Spinal cord (tissue), 9 donors: ENCODE measurements at regions not wholly inside any gene's neighbourhood (a gene's known extent, or its start where the extent isn't known, plus 50 kb on each side); places are given as distances from the start of the nearest gene placed in this dataset.
"Not testable (repeated sequence)": the region's sequence is repeated elsewhere in the genome, so short reads cannot be mapped to it uniquely, and the experiment has no call there.

Experiments used
- DNase-seq, 6 donors: peaks; one replicate each; pipeline versions ENCODE4 v3.0.0 to v3.0.0-alpha.2; 2013 to 2015; ENCODE audit warnings: low spot score in 6 of 6, low read depth in 4 of 6
- H3K27ac ChIP-seq: one replicate; pipeline ENCODE4 v1.5.1; 2013; ENCODE audit warnings: low read depth, low read length, control low read depth
- H3K27me3 ChIP-seq: one replicate; pipeline ENCODE4 v1.6.1; 2013; ENCODE audit warnings: low read length; ENCODE audit not compliant: control insufficient read depth, insufficient read depth
- H3K36me3 ChIP-seq: one replicate; pipeline ENCODE4 v1.6.1; 2013; ENCODE audit warnings: low read length; ENCODE audit not compliant: control insufficient read depth, insufficient read depth
- H3K4me1 ChIP-seq: one replicate; pipeline ENCODE4 v1.6.1; 2013; ENCODE audit warnings: low read length; ENCODE audit not compliant: control insufficient read depth, insufficient read depth
- H3K4me3 ChIP-seq: one replicate; pipeline ENCODE4 v1.5.1; 2013; ENCODE audit warnings: low read depth, low read length, control low read depth
- H3K9me3 ChIP-seq: one replicate; pipeline ENCODE4 v1.6.1; 2013; ENCODE audit warnings: low read length; ENCODE audit not compliant: control insufficient read depth, insufficient read depth
- WGBS: methylation state at CpG from one replicate; pipeline ENCODE4 v1.1.5; 2013; ENCODE audit warnings: missing lambda C conversion rate; ENCODE audit not compliant: insufficient coverage; 5-methylcytosine and 5-hydroxymethylcytosine counted together
- donor health status: healthy.

DNA sequence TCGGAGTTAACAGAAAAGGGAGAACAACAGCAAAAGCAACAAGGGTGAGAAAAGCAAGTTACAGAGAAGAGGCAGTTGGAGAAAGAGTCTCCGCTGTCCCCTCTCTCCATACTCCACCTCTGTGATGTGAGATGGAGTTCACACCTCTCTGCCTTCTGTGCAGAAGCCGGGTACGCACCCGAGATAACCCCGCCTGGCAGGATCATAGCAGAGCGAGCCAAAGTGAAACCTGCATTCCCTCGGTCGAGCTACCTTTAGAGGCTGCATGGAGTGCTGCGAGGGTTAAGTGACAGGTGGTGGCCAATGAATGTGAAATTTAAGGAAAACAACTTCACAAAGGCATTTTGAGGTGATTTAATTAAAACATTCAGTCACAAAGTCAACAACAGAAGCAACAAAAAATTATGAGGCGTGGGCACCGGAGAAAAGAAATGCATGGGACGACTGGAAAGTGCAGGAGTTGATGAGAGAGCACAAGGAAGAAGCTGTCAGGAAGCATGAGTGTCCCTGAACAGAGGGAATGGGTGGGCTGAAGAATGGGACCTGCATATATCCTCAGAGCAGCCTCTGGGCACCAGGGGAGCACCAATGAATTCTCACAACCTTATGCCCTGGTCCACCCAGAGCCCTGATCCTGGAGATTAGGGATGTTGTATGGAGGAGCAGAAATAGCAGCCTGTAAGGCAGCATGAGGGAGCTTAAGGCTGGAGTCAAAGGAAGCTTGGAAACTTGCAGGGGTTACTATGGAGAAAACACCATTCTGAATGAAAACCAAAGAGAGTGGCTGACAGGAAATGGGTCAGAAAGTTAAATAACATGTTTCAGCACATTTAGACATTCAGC lies 208.3 kb downstream of the EMP1 start:
- Histone ChIP-seq H3K4me1 (peaks cover 15% of the 10 kb centered on the region), H3K27me3 (no peaks in the 10 kb centered on the region), H3K9me3 (no peaks in the 10 kb centered on the region), H3K36me3 (no peaks in the 10 kb centered on the region), H3K4me3 (no peak overlapping the region), H3K27ac (no peak overlapping the region)
- 60% methylated on average over 1 of the region's 13 CpGs for WGBS
- no peak for DNase-seq

DNA sequence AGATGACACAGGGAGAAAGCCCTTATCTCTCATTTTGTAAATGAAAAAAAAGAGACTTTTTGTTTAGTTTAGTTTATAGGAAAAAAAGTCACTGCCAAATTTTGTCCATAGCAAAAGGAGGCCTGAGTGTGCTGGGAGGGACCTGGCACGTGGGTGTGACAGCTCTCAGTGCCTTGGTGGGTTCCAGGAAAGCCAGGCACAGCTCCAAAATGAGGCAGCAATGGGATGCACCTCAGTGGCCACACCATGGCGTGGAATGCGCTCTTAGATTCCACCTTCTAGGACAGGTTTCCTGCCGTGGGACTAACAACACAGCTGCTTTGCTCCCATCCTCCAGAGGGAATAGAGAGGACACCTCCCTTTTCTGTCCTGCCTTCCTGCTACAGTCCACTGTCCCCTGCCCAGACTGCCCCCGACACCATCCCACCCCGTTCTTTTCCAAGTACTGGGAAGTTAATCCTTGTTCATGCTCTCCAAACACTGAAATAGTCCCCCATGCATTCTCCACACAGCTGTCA lies 207.6 kb downstream of the EMP1 start:
- Histone ChIP-seq H3K27ac (no peak overlapping the region), H3K9me3 (no peaks in the 10 kb centered on the region), H3K4me1 (peaks cover 15% of the 10 kb centered on the region), H3K27me3 (no peaks in the 10 kb centered on the region), H3K36me3 (no peaks in the 10 kb centered on the region), H3K4me3 (no peak overlapping the region)
- DNase-seq, result no peak
- WGBS, result 65% methylated on average over 6 of the region's 6 CpGs

- not testable (repeated sequence) for H3K27ac ChIP-seq, DNase-seq, H3K36me3 ChIP-seq, H3K4me3 ChIP-seq, H3K27me3 ChIP-seq, H3K9me3 ChIP-seq
- WGBS, result no CpG with 5 or more reads among the region's 2 CpGs
- H3K4me1 ChIP-seq, result peaks cover 13% of the 10 kb centered on the region
These were observed 194.8 kb downstream of the EMP1 start for GRCh38 chr12:13391375-13391774.

DNA sequence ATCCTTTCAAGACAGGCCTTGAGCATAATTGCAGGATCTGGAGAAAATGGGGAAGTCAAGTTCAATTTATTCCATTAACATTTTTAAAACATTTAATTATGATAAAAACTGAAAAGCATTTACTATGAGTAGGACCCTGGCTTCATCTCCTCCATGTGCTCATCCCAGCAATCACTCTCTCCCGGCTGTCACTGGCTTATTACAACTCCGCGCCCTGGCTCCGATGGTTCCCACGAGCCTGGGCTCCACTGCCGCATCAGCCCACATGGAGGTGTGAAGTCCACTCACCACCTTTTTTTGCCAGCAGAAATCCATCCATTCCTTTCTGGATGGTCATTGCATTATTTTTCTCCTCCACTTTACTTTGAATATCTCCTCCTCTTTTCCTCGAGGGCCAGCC lies 194.4 kb downstream of the EMP1 start:
- Histone ChIP-seq H3K9me3 (no peaks in the 10 kb centered on the region), H3K27me3 (no peaks in the 10 kb centered on the region), H3K4me1 (peaks cover 13% of the 10 kb centered on the region), H3K36me3 (no peaks in the 10 kb centered on the region), H3K27ac (peak overlapping the region; percentile 16), H3K4me3 (no peak overlapping the region)
- 31% methylated on average over 6 of the region's 7 CpGs for WGBS
- DNase-seq, result no peak

GRCh38 chr12:13390381-13390861 lies 193.9 kb downstream of the EMP1 start:
- DNase-seq, result peak; percentile 72 to 98 (median 86)
- Histone ChIP-seq H3K4me3 (no peak overlapping the region), H3K27me3 (no peaks in the 10 kb centered on the region), H3K4me1 (peaks cover 13% of the 10 kb centered on the region), H3K9me3 (no peaks in the 10 kb centered on the region), H3K36me3 (no peaks in the 10 kb centered on the region), H3K27ac (peak overlapping the region; percentile 16)
- WGBS, result 30% methylated on average over 7 of the region's 10 CpGs

GRCh38 chr12:13387101-13387500 lies 190.6 kb downstream of the EMP1 start:
- Histone ChIP-seq H3K9me3 (no peaks in the 10 kb centered on the region), H3K4me1 (peaks cover 13% of the 10 kb centered on the region), H3K27ac (no peak overlapping the region), H3K27me3 (no peaks in the 10 kb centered on the region), H3K36me3 (no peaks in the 10 kb centered on the region), H3K4me3 (no peak overlapping the region)
- 93% methylated on average over 4 of the region's 6 CpGs for WGBS
- no peak for DNase-seq

DNA sequence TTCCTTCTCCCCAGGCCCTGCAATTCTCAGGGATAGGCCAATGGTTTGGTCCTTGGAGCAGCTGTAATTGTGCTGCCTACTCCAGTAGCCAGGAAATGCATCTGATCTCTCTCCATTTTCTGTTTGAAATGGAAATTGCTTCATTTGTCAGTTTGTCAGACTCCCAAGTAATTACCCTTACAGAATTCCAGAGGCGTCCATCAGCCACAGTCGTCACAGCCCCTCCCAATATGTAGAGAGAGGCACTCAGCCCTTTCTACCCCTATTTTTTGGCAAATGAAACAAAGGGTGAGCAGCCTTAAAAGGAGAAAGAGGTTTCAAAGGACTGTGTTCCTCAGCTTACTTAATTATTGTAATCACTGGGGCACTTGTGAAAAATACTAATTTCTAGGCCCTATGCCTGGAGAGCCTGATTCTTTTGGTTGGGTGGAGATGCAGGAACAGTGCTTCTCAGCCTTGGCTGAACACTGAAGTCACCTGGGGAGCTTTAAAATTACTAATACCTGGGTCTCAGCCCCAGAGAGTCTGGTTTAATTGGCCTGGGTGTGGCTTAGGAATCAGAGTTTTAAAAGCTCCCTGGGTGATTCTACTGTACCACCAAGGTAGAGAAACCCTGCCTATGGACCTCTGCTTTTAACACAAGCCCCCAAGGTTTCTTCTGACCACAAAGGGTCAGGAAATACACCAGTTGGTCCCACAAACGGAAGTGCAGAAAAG lies 190.0 kb downstream of the EMP1 start:
- Histone ChIP-seq H3K9me3 (no peaks in the 10 kb centered on the region), H3K27ac (no peak overlapping the region), H3K27me3 (no peaks in the 10 kb centered on the region), H3K4me3 (no peak overlapping the region), H3K4me1 (peaks cover 13% of the 10 kb centered on the region), H3K36me3 (no peaks in the 10 kb centered on the region)
- DNase-seq, result peak in 2 of 6 donors; percentile 63 to 82
- 62% methylated on average over 1 of the region's 3 CpGs for WGBS

DNA sequence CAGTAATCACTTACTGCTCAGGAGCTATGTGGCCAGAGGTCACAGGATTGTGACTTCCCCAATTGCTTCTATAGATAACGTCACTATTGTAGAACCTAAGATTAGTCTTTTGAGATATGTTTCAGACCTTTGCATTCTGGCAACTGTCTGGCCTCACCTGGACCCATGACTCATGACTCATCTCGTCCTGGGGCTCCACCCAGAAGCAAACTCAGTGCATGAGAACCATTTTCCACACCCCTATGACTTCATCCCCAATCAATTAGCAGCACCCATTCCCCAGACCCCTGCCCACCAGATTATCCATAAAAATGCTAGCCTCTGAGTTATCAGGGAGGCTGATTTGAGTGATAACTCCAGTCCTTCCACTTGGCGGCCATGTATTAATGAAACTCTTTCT lies 186.9 kb downstream of the EMP1 start:
- Histone ChIP-seq H3K4me3 (no peak overlapping the region), H3K27ac (no peak overlapping the region), H3K27me3 (no peaks in the 10 kb centered on the region), H3K36me3 (no peaks in the 10 kb centered on the region), H3K4me1 (no peaks in the 10 kb centered on the region), H3K9me3 (no peaks in the 10 kb centered on the region)
- WGBS, result 100% methylated on average over 1 of the region's 3 CpGs
- no peak for DNase-seq

DNA sequence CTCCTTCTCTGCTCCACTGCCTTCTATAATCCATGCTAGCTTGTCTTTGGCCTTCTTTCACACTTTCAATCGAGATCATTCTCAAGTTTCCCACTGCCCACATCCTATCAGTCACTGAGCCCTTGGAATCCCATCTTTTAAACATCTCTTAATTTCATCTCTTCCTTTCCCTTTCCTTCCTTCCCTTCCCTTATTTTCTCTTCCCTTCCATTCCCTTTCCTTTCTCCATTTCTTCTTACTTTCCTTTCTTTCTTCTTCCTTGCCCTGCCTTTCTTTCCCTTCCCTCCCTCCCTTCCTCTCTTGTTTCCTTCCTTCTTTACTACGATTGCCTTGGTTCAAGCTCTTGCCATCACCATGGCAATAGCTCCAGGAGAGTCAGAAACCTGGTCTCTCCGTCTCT lies 183.8 kb downstream of the EMP1 start:
- H3K36me3 ChIP-seq, result no peaks in the 10 kb centered on the region
- DNase-seq, result no peak
- no peaks in the 10 kb centered on the region for H3K4me1 ChIP-seq
- no peak overlapping the region for H3K27ac ChIP-seq
- H3K9me3 ChIP-seq, result peaks cover 2% of the 10 kb centered on the region
- 77% methylated on average over 3 of the region's 3 CpGs for WGBS
- H3K4me3 ChIP-seq, result no peak overlapping the region
- H3K27me3 ChIP-seq, result no peaks in the 10 kb centered on the region
